Kidney (tissue), 13 donors: ENCODE measurements at regions not wholly inside any gene's neighbourhood (a gene's known extent, or its start where the extent isn't known, plus 50 kb on each side); places are given as distances from the start of the nearest gene placed in this dataset.

Source experiments
- DNase-seq, 5 donors: peaks; one replicate each; pipeline ENCODE4 v3.0.0-alpha.2; 2013 to 2020
- FAIRE-seq: peaks from 2 replicates; lab custom pipeline; 2012; peaks lifted over from hg19 to GRCh38; lab: Jason Lieb, UNC
- H3K27ac ChIP-seq, 2 donors: one replicate each; pipeline ENCODE4 v1.7.0; 2013; ENCODE audit warnings: low read depth in 2 of 2, low read length in 2 of 2, inconsistent platforms in 1 of 2
- H3K27me3 ChIP-seq: one replicate; pipeline ENCODE4 v1.7.1; 2013; ENCODE audit warnings: low read length, inconsistent platforms; ENCODE audit not compliant: control insufficient read depth, insufficient read depth
- H3K36me3 ChIP-seq, 3 donors: one replicate each; pipeline versions ENCODE4 v1.7.0 to v1.7.1; 2013; ENCODE audit warnings: low read length in 3 of 3, control low read depth in 1 of 3, inconsistent platforms in 1 of 3; ENCODE audit not compliant: insufficient read depth in 3 of 3, control insufficient read depth in 2 of 3
- H3K4me1 ChIP-seq, 3 donors: one replicate each; pipeline versions ENCODE4 v1.7.0 to v1.7.1; 2013; ENCODE audit warnings: low read length in 3 of 3, inconsistent platforms in 1 of 3, low read depth in 1 of 3; ENCODE audit not compliant: control insufficient read depth in 2 of 3, insufficient read depth in 2 of 3
- H3K4me3 ChIP-seq, 3 donors: one replicate each; pipeline versions ENCODE4 v1.7.0 to v1.8.1; 2013; ENCODE audit warnings: low read length in 3 of 3, control low read depth in 1 of 3, inconsistent platforms in 1 of 3
- H3K9ac ChIP-seq, 3 donors: one replicate each; pipeline versions ENCODE4 v1.7.0 to v1.7.1; 2013; ENCODE audit warnings: low read length in 3 of 3, control low read depth in 1 of 3, inconsistent platforms in 1 of 3
- H3K9me3 ChIP-seq, 3 donors: one replicate each; pipeline versions ENCODE4 v1.7.0 to v1.7.1; 2013; ENCODE audit warnings: low read length in 3 of 3, control low read depth in 1 of 3, inconsistent platforms in 1 of 3; ENCODE audit not compliant: control insufficient read depth in 2 of 3, insufficient read depth in 1 of 3
- intact Hi-C: fragments of 100-400 bp; cut with DNase I; formaldehyde crosslinking; loops from one replicate; pipeline ENCODE4 v1.11.1; 2022
- TF ChIP-seq, protein P1 (sequence below): IDR thresholded peaks from 3 replicates; pipeline ENCODE4 v1.5.1; 2012; ENCODE audit warnings: mild to moderate bottlenecking, moderate library complexity, borderline replicate concordance; ENCODE audit not compliant: insufficient read depth; ENCODE audit errors: extremely low read depth
- donor health status: control.
- donor health status: control.
- donor health status: control.
- donor health status: control.
- donor health status: control.
- donor health status: DM: yes; HTN: yes; CAD: no.
- donor health status: Normal renal cell carcinoma (clear cell type).

DNA sequence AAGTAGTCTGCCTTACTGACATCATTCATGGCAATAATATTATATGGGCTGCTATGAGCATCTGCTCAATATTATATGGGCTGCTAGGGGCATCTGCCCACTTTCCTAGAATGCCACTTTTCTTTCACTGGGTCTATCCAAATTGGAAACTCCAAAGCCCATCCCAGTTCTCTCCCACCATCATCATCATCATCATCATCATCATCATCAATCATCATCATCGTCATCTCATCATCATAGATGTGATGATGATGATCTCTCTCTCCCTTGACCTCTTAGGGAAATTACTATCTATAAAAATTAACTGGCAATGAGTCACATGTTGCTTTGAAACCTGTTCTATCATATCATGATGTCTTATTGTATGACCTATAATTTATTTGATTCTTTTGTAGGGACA, 222.0 kb downstream of the TJP1 start:
- H3K27me3 ChIP-seq = no peaks in the 10 kb centered on the region
- H3K36me3 ChIP-seq = no peaks in the 10 kb centered on the region
- no peaks in the 10 kb centered on the region for H3K9me3 ChIP-seq
- intact Hi-C loops = no loop called here
- no peak overlapping the region for H3K4me3 ChIP-seq
- H3K27ac ChIP-seq = no peak overlapping the region
- DNase-seq = no peak
- no peak for FAIRE-seq
- TF ChIP-seq, protein P1, sequence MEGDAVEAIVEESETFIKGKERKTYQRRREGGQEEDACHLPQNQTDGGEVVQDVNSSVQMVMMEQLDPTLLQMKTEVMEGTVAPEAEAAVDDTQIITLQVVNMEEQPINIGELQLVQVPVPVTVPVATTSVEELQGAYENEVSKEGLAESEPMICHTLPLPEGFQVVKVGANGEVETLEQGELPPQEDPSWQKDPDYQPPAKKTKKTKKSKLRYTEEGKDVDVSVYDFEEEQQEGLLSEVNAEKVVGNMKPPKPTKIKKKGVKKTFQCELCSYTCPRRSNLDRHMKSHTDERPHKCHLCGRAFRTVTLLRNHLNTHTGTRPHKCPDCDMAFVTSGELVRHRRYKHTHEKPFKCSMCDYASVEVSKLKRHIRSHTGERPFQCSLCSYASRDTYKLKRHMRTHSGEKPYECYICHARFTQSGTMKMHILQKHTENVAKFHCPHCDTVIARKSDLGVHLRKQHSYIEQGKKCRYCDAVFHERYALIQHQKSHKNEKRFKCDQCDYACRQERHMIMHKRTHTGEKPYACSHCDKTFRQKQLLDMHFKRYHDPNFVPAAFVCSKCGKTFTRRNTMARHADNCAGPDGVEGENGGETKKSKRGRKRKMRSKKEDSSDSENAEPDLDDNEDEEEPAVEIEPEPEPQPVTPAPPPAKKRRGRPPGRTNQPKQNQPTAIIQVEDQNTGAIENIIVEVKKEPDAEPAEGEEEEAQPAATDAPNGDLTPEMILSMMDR = no peak
- H3K4me1 ChIP-seq = no peaks in the 10 kb centered on the region
- H3K9ac ChIP-seq = no peak overlapping the region

DNA sequence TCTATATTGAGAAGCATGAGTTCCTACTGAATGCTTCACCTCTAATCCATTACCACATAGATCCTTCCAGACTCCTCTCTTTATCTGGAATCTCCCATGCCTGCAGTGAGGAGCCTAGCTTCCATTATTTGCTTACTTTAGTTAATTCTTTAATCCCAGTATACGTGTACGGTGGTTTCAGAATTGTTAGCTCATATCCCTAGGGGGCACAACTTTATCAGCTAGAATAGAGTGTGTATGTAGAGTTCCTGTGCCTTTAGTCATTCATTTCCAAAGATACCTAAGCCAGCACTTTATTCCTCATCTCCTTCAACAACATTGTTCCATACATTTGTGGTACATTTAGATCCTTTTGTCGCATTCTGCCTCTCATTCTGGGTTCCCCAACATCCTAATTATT, 226.0 kb downstream of the TJP1 start:
- Histone ChIP-seq H3K36me3 (no peaks in the 10 kb centered on the region), H3K27me3 (no peaks in the 10 kb centered on the region), H3K4me3 (no peak overlapping the region), H3K4me1 (no peaks in the 10 kb centered on the region), H3K9me3 (no peaks in the 10 kb centered on the region), H3K9ac (no peak overlapping the region), H3K27ac (no peak overlapping the region)
- TF ChIP-seq, protein P1 = no peak
- DNase-seq (no peak), FAIRE-seq (no peak)
- intact Hi-C loops = no loop called here

DNA sequence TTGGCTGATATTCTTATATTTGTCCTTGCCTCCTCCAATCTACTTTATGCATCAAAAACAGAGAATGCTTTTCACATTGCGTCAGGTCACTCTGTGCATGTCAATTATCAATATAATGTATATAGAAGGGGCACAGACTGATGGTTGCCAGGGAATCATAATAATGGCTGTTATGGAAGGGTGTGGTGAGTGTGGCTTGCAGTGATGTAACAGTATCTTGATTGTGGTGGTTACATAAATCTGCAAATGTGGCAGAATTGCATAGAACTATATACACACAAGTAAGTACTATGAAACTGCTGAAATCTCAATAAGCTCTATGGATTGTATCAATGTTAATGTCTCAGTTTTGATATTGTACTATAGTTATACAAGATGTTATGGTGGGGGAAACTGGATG, 228.6 kb downstream of the TJP1 start:
- Histone ChIP-seq H3K9me3 (no peaks in the 10 kb centered on the region), H3K4me1 (no peaks in the 10 kb centered on the region), H3K27ac (no peak overlapping the region), H3K4me3 (no peak overlapping the region), H3K27me3 (no peaks in the 10 kb centered on the region), H3K36me3 (no peaks in the 10 kb centered on the region), H3K9ac (no peak overlapping the region)
- no peak for FAIRE-seq
- DNase-seq = no peak
- TF ChIP-seq, protein P1 = no peak
- intact Hi-C loops = no loop called here

DNA sequence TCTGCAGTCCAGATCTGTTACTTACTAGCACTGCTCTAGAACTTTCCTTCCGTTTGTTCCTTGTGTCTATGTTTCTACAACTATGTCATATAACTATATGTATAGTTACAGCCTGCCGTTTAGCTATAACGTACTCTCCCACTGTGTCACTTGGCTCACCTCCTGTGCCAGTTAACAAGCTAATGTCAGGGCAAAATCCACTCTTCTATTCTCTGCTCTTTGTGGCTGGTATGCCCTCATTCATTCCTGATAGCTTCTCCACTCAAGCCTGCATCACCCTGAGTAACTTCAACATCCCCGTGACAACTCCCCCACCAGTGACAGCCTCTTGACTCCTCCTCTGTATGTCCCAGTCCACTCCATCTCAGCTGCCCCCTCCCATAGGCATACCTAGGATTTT, 229.2 kb downstream of the TJP1 start:
- no peak overlapping the region for H3K4me3 ChIP-seq
- H3K4me1 ChIP-seq = no peaks in the 10 kb centered on the region
- H3K36me3 ChIP-seq = no peaks in the 10 kb centered on the region
- FAIRE-seq (no peak), DNase-seq (no peak)
- intact Hi-C loops = no loop called here
- H3K9me3 ChIP-seq = no peaks in the 10 kb centered on the region
- H3K27me3 ChIP-seq = no peaks in the 10 kb centered on the region
- TF ChIP-seq, protein P1 = no peak
- no peak overlapping the region for H3K9ac ChIP-seq
- no peak overlapping the region for H3K27ac ChIP-seq
